Body of pancreas (tissue), 4 donors: ENCODE measurements at regions not wholly inside any gene's neighbourhood (a gene's known extent, or its start where the extent isn't known, plus 50 kb on each side); places are given as distances from the start of the nearest gene placed in this dataset.

ENCODE experiments used
- ATAC-seq: fragments of 150-250 bp; one replicate; pipeline ENCODE4 v1.9.1; 2016
- DNase-seq, 4 donors: peaks; one replicate each; pipeline ENCODE4 v3.0.0-alpha.2; 2019
- H3K27ac ChIP-seq, 4 donors: fragments of 200-600 bp; sonication (generic); 1 replicate in 3 of 4; 2 replicates in 1 of 4; pipeline versions ENCODE4 v1.5.1 to v1.6.1; 2016 to 2019; ENCODE audit warnings: mild to moderate bottlenecking in 1 of 4, mixed read lengths in 1 of 4, moderate library complexity in 1 of 4
- H3K27me3 ChIP-seq, 2 donors: fragments of 200-600 bp; sonication (generic); one replicate each; pipeline ENCODE4 v1.6.0; 2016; ENCODE audit warnings: mild to moderate bottlenecking in 1 of 2
- H3K36me3 ChIP-seq, 2 donors: fragments of 200-600 bp; sonication (generic); replicated peaks in 1 of 2; 2 replicates each; pipeline ENCODE4 v1.5.1; 2016; ENCODE audit warnings: low read depth in 2 of 2; ENCODE audit not compliant: insufficient read depth in 1 of 2
- H3K4me1 ChIP-seq: fragments of 200-600 bp; sonication (generic); one replicate; pipeline ENCODE4 v1.6.0; 2016
- H3K4me3 ChIP-seq, 2 donors: fragments of 200-600 bp; sonication (generic); 1 replicate in 1 of 2; 2 replicates in 1 of 2; pipeline ENCODE4 v1.5.1; 2016 to 2019
- H3K9me3 ChIP-seq, 3 donors: fragments of 200-600 bp; sonication (generic); 1 replicate in 2 of 3; 2 replicates in 1 of 3; pipeline ENCODE4 v1.5.1; 2016
- POLR2A ChIP-seq, 3 donors: fragments of 450-650 bp; IDR thresholded peaks; one replicate each; pipeline ENCODE4 v1.6.1; 2016; ENCODE audit warnings: antibody characterized with exemption in 3 of 3, mild to moderate bottlenecking in 2 of 3
- WGBS, 2 donors: methylation state at CpG; one replicate each; pipeline ENCODE4 v1.1.5; 2017; 5-methylcytosine and 5-hydroxymethylcytosine counted together
- intact Hi-C: fragments of 100-400 bp; cut with DNase I; formaldehyde crosslinking; loops from one replicate; pipeline ENCODE4 v1.15.1; 2023
- TF ChIP-seq, protein P1 (sequence below), 7 experiments: fragments of 450-650 bp in 4 of 7; fragments of 200-600 bp in 3 of 7; sonication (generic) in 3 of 7; IDR thresholded peaks; one replicate each; pipeline ENCODE4 v1.5.1; 2016 to 2019; ENCODE audit warnings: antibody characterized with exemption in 7 of 7

DNA sequence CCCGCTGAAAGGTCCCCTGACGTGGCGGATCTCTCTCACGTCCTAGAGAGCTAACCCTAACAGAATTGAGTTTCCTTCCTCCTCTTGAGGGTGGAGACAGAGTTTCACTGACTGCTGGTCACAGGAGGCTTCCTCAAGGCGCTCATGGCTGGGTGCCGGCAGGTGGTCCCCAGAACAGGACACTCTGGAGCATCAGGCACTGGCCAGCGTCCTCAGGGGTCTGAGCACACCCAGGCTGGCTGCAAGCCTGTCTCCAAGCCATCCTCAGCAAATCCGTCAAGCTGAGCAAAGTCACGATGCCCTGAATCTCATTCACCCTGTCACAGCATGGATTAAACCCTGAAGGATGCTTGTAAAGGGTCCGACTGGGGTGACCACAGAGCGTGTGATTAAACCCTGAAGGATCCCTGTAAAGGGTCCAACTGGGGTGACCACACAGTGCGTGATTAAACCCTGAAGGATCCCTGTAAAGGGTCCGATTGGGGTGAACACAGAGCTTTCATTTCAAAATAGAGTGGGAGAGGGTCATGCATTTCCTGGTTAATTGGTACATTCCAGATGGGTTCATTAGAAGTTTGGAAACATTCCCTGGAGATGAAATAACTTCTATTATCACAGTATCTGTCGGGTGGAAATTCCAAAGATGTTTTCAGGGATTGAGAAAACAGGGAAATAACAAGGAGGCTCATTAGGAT, 473.0 kb downstream of the BRD1 start:
- WGBS, 2 donors, result 34 to 52% methylated on average over 12 to 13 of the region's 14 CpGs
- intact Hi-C loops, result loop anchor here (10.0 kb wide), 1 partner anchor 60 kb away; no protein-coding TSS in a partner anchor
- Histone ChIP-seq H3K36me3 (no peaks in the 10 kb centered on the region), H3K27me3 (peaks cover 0 to 6% of the 10 kb centered on the region in 2 donors), H3K4me1 (no peaks in the 10 kb centered on the region), H3K9me3 (no peaks in the 10 kb centered on the region), H3K27ac (no peak overlapping the region), H3K4me3 (no peak overlapping the region)
- TF ChIP-seq, protein P1, sequence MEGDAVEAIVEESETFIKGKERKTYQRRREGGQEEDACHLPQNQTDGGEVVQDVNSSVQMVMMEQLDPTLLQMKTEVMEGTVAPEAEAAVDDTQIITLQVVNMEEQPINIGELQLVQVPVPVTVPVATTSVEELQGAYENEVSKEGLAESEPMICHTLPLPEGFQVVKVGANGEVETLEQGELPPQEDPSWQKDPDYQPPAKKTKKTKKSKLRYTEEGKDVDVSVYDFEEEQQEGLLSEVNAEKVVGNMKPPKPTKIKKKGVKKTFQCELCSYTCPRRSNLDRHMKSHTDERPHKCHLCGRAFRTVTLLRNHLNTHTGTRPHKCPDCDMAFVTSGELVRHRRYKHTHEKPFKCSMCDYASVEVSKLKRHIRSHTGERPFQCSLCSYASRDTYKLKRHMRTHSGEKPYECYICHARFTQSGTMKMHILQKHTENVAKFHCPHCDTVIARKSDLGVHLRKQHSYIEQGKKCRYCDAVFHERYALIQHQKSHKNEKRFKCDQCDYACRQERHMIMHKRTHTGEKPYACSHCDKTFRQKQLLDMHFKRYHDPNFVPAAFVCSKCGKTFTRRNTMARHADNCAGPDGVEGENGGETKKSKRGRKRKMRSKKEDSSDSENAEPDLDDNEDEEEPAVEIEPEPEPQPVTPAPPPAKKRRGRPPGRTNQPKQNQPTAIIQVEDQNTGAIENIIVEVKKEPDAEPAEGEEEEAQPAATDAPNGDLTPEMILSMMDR (IDR thresholded peaks at IDR 0.05), result no peak
- no peak for TF ChIP-seq POLR2A (IDR thresholded peaks at IDR 0.05)
- DNase-seq (no peak), ATAC-seq (no peak)

DNA sequence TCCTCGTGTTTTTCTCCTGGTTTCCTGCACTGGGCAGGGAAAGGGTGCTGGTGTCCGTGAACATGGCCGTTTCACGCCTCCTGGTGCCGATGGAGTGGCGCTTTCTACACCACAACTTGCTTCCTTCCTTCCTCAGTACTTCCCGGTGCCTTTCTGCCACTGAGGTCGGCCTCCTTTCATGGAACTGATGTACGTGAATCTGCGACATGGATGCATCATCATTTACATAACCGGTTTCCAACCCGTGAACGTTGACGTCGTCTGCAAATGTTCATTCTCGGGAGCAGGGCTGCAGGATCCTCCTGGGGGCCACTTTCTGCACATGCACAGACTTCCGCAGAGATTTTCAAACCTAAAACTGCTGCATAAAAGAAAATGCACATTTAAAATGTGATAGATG, 474.4 kb downstream of the BRD1 start:
- Histone ChIP-seq H3K27ac (no peak overlapping the region), H3K4me3 (no peak overlapping the region), H3K9me3 (no peaks in the 10 kb centered on the region), H3K27me3 (no peaks in the 10 kb centered on the region), H3K4me1 (no peaks in the 10 kb centered on the region), H3K36me3 (no peaks in the 10 kb centered on the region)
- 60 to 73% methylated on average over 16 to 17 of the region's 17 CpGs for WGBS, 2 donors
- DNase-seq (no peak), ATAC-seq (no peak)
- TF ChIP-seq, protein P1 (IDR thresholded peaks at IDR 0.05), result no peak
- no peak for TF ChIP-seq POLR2A (IDR thresholded peaks at IDR 0.05)
- intact Hi-C loops, result loop anchor here (10.0 kb wide), 1 partner anchor 62 kb away; no protein-coding TSS in a partner anchor

DNA sequence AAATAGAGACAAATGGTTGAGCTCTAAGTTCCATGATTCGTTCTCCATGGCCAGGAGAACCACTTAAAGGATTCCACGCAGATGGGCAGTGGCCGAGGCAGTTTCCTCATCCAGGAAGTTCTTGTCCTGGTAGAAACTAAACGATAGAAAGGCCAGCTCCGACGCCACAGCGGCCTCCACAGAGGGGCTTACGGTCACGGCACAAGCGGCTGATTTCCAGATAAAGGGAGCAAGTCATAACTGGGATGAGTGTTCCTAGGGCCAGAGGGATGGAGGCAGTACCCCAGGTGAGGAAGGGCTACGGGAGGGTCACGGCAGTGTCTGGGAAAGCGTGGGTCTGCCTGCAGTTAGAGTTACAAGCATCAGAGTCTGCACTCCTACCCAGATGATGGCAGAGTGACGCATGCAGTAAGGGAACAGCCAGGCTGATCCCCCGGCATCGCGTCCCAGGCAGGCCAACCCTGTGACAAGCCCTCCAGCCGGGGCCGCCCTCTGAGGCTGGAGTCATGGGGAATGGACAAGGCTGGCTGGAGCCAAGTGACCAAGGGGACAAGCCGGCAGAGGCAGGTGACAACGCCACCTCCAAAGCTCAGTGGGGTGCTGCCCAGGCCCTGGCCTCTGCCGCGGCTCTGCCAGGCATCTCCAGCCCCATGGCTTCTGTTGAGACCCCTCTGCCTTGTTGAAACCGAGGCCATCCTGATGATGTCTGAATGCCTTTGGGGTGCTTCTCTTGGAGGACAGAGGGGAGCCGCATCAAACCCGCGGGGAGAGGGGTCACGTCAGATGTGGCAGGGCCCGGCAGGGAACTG, 475.1 kb downstream of the BRD1 start:
- Histone ChIP-seq H3K36me3 (no peaks in the 10 kb centered on the region), H3K27me3 (no peaks in the 10 kb centered on the region), H3K4me1 (no peaks in the 10 kb centered on the region), H3K27ac (no peak overlapping the region), H3K4me3 (no peak overlapping the region), H3K9me3 (no peaks in the 10 kb centered on the region)
- ATAC-seq (no peak), DNase-seq (no peak)
- intact Hi-C loops, result loop anchor here (10.0 kb wide), 1 partner anchor 62 kb away; no protein-coding TSS in a partner anchor
- TF ChIP-seq, protein P1 (IDR thresholded peaks at IDR 0.05), result no peak
- TF ChIP-seq POLR2A (IDR thresholded peaks at IDR 0.05), result no peak
- WGBS, 2 donors, result 66 to 76% methylated on average over 22 to 29 of the region's 29 CpGs

DNA sequence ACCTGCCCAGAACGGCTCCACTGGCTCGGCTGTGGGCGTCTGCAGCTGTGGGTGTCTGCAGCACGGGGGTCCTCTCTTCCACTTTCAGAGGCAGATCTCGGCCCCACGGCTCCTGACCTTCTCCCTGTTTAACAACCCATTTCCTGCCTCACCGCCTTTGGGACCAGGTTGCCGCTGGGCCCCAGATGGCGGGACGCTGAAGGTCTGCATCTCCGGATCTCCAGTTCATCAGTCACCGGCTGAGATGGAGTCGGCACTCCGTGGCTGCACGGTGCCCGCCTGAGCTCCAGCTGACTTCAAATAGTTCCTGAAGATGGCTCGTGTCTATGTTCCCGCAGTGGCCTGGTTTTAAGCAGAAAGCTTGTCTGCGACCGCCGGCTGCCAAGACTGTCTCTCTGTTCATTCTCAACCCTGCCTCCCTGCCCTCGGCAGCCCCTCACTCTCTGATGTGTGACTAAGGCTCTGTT, 475.9 kb downstream of the BRD1 start:
- Histone ChIP-seq H3K9me3 (no peaks in the 10 kb centered on the region), H3K36me3 (no peaks in the 10 kb centered on the region), H3K4me1 (no peaks in the 10 kb centered on the region), H3K4me3 (no peak overlapping the region), H3K27ac (no peak overlapping the region), H3K27me3 (no peaks in the 10 kb centered on the region)
- DNase-seq (no peak), ATAC-seq (no peak)
- no peak for TF ChIP-seq POLR2A (IDR thresholded peaks at IDR 0.05)
- TF ChIP-seq, protein P1 (IDR thresholded peaks at IDR 0.05), result no peak
- 56 to 66% methylated on average over 8 to 22 of the region's 22 CpGs for WGBS, 2 donors
- intact Hi-C loops, result loop anchor here (10.0 kb wide), 1 partner anchor 63 kb away; no protein-coding TSS in a partner anchor
